ENCODE measurements at regions not wholly inside any gene's neighbourhood (a gene's known extent, or its start where the extent isn't known, plus 50 kb on each side); places are given as distances from the start of the nearest gene placed in this dataset.

GRCh38 chr18:78445880-78446279 lies 533.7 kb upstream of the SALL3 start:
- Histone ChIP-seq H3K27ac (no peak overlapping the region), H3K27me3 (no peaks in the 10 kb centered on the region), H3K4me3 (no peak overlapping the region), H3K4me1 (no peaks in the 10 kb centered on the region), H3K9me3 (no peaks in the 10 kb centered on the region), H3K36me3 (no peaks in the 10 kb centered on the region)
- TF ChIP-seq POLR2AphosphoS5 (IDR thresholded peaks at IDR 0.05; ENCODE audit: insufficient read depth in 1 of 2, low read depth in 1 of 2) (no peak), POLR2A (IDR thresholded peaks at IDR 0.05) (no peak), CTCF (IDR thresholded peaks at IDR 0.05) (no peak)
- no peak for DNase-seq (ENCODE audit: extremely low spot score in 2 of 2)
- intact Hi-C loops (cut with DNase I): no loop called here

- no peaks in the 10 kb centered on the region for H3K27me3 ChIP-seq
- H3K4me1 ChIP-seq: no peaks in the 10 kb centered on the region
- intact Hi-C loops (cut with DNase I): no loop called here
- no peak overlapping the region for H3K4me3 ChIP-seq
- H3K36me3 ChIP-seq: no peaks in the 10 kb centered on the region
- no peak for DNase-seq (ENCODE audit: extremely low spot score in 2 of 2)
- no peak for TF ChIP-seq POLR2A (IDR thresholded peaks at IDR 0.05)
- no peak for TF ChIP-seq POLR2AphosphoS5 (IDR thresholded peaks at IDR 0.05; ENCODE audit: insufficient read depth in 1 of 2, low read depth in 1 of 2)
- TF ChIP-seq CTCF (IDR thresholded peaks at IDR 0.05): no peak
- H3K9me3 ChIP-seq: no peaks in the 10 kb centered on the region
- H3K27ac ChIP-seq: no peak overlapping the region
These were observed 532.4 kb upstream of the SALL3 start for GRCh38 chr18:78447211-78447610.

GRCh38 chr18:78448106-78448505 lies 531.5 kb upstream of the SALL3 start:
- no peak for DNase-seq (ENCODE audit: extremely low spot score in 2 of 2)

GRCh38 chr18:78448591-78448990 lies 531.0 kb upstream of the SALL3 start:
- Histone ChIP-seq H3K9me3 (no peaks in the 10 kb centered on the region), H3K27ac (no peak overlapping the region), H3K4me3 (no peak overlapping the region), H3K27me3 (no peaks in the 10 kb centered on the region), H3K4me1 (no peaks in the 10 kb centered on the region), H3K36me3 (no peaks in the 10 kb centered on the region)
- intact Hi-C loops (cut with DNase I): no loop called here
- DNase-seq (ENCODE audit: extremely low spot score in 2 of 2): no peak
- TF ChIP-seq POLR2AphosphoS5 (IDR thresholded peaks at IDR 0.05; ENCODE audit: insufficient read depth in 1 of 2, low read depth in 1 of 2) (no peak), CTCF (IDR thresholded peaks at IDR 0.05) (no peak), POLR2A (IDR thresholded peaks at IDR 0.05) (no peak)

More at GRCh38 chr18:78448106-78448505, 531.5 kb upstream of the SALL3 start:
- TF ChIP-seq POLR2A (IDR thresholded peaks at IDR 0.05): no peak
- no peak for TF ChIP-seq POLR2AphosphoS5 (IDR thresholded peaks at IDR 0.05; ENCODE audit: insufficient read depth in 1 of 2, low read depth in 1 of 2)
- H3K9me3 ChIP-seq: no peaks in the 10 kb centered on the region
- no peak overlapping the region for H3K27ac ChIP-seq
- intact Hi-C loops (cut with DNase I): no loop called here
- no peaks in the 10 kb centered on the region for H3K4me1 ChIP-seq
- H3K36me3 ChIP-seq: no peaks in the 10 kb centered on the region
- no peak overlapping the region for H3K4me3 ChIP-seq
- H3K27me3 ChIP-seq: no peaks in the 10 kb centered on the region

GRCh38 chr18:78454221-78454620 lies 525.4 kb upstream of the SALL3 start:
- intact Hi-C loops (cut with DNase I): no loop called here
- Histone ChIP-seq H3K36me3 (no peaks in the 10 kb centered on the region), H3K4me1 (no peaks in the 10 kb centered on the region), H3K9me3 (no peaks in the 10 kb centered on the region), H3K4me3 (no peak overlapping the region), H3K27me3 (no peaks in the 10 kb centered on the region), H3K27ac (no peak overlapping the region)
- no peak for DNase-seq (ENCODE audit: extremely low spot score in 2 of 2)
- TF ChIP-seq POLR2AphosphoS5 (IDR thresholded peaks at IDR 0.05; ENCODE audit: insufficient read depth in 1 of 2, low read depth in 1 of 2): no peak
- TF ChIP-seq CTCF (IDR thresholded peaks at IDR 0.05): no peak
- TF ChIP-seq POLR2A (IDR thresholded peaks at IDR 0.05): no peak

Measured in vagina (tissue), 2 donors.